Cardiac fibroblast (primary cell): ENCODE measurements at regions not wholly inside any gene's neighbourhood (a gene's known extent, or its start where the extent isn't known, plus 50 kb on each side); places are given as distances from the start of the nearest gene placed in this dataset.

Source experiments
- DNase-seq, 2 donors: peaks; one replicate each; pipeline versions ENCODE4 v3.0.0 to v3.0.0-alpha.2; 2010; ENCODE audit warnings: low read depth in 2 of 2
- H3K4me3 ChIP-seq, 2 donors: replicated peaks in 1 of 2; 1 replicate in 1 of 2; 2 replicates in 1 of 2; pipeline ENCODE4 v1.5.1; 2011; ENCODE audit warnings: low read depth in 2 of 2, low read length in 2 of 2, mild to moderate bottlenecking in 2 of 2, moderate library complexity in 1 of 2
- CTCF ChIP-seq: IDR thresholded peaks from one replicate; pipeline ENCODE4 v1.5.1; 2011; ENCODE audit warnings: low read depth, mild to moderate bottlenecking, low read length, inconsistent platforms

DNA sequence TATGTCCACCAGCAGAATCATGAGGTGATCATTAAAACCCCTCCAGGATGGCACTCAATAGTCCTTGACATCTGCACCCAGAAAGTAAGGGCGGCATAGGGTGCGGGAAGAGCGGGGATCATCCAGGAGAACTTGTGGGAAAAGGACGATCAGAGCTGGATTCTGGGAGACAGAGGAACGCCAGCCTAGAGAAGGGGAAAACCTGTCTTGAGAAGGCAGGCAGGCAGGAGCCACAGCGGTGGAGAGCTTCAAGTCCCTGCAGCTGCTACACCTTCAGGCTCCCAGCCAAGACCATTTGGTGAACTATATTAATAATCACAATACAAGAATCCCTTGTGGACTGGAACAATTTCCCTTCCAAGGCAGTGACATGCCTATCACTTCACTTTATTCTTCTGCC is 134.3 kb downstream of the BUD13 start:
- H3K4me3 ChIP-seq, result no peak overlapping the region
- TF ChIP-seq CTCF, result no peak
- DNase-seq, result no peak

DNA sequence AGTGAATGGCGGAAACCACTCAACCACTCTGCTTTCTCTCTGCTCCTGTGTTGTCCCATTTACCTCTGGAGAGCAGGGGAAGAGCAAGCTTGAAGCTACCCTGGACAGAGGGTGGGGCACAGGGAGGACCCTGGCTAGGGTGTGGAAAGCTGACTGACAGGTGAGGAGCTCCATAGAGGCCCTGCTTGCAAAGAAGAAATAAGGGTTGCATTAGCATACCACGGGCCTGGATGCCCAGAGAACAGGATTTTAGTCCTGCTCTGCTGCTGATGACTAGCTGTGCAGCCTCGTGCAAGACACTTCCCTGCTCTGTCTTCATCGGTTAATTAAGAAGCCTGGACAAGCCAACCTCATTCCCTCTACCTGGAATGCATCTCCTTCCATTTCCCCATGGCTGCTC is 135.0 kb downstream of the BUD13 start:
- no peak for DNase-seq
- TF ChIP-seq CTCF, result no peak
- H3K4me3 ChIP-seq, result no peak overlapping the region

- TF ChIP-seq CTCF, result no peak
- DNase-seq, result no peak
- H3K4me3 ChIP-seq, result no peak overlapping the region
These were observed 136.4 kb downstream of the BUD13 start for GRCh38 chr11:116636341-116636929.

GRCh38 chr11:116631201-116631600 is 141.6 kb downstream of the BUD13 start:
- DNase-seq, result no peak
- TF ChIP-seq CTCF, result no peak
- H3K4me3 ChIP-seq, result no peak overlapping the region

DNA sequence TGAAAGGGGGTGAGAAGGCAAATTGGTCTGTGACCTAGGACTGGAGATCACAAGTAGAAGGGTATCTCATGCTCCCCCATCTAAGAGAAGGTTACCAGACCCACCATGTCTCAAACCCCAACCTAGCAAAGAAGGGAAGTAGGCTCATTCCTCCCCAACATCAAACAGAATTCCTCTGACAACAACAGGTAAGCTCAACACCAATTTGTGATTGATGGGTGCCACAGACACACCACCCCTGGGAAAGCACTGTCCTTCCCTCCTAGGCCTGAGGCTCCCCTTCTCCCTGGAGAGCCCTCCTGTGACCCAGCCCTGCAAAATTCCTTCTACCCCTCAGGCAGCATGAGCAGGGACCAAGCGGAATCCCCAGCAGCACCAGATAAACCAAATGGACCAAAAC is 154.3 kb downstream of the BUD13 start:
- no peak overlapping the region for H3K4me3 ChIP-seq
- TF ChIP-seq CTCF, result no peak
- DNase-seq, result no peak

DNA sequence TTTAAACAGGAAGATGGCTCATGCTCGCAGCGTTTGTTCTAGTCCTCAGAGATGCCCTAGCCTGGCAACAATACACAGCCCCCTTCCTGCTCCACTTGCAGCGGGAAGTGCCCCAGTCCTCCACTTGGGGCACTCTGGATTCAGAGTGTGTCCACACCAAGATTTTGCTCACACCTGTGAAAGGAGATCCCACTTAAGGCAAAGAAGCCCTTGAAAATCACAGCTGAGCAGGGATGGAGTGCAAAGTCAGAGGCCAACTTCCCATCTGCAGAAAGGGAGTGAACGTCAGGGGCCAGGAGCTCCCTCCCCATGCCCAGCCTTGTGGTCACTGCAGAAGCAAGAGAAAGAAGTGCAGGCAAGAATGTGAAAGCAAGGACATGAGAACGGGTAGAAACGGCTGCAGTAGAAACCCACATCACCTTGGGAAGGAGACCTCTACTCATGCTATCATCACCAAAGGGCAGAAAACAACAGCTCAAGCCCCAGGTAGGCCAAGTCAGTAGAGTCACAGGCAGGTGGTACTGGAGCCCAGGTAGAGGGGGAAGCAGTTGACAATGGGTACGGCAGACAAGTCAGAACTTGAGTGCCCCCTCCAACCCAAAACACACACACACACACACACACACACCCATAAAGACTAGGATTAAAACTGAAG is 157.4 kb downstream of the BUD13 start:
- TF ChIP-seq CTCF, result no peak

More for the DNA sequence above, 157.4 kb downstream of the BUD13 start:
- no peak for DNase-seq
- no peak overlapping the region for H3K4me3 ChIP-seq
